ENCODE measurements at regions not wholly inside any gene's neighbourhood (a gene's known extent, or its start where the extent isn't known, plus 50 kb on each side); places are given as distances from the start of the nearest gene placed in this dataset.

- DNase-seq: no peak
- H3K36me3 ChIP-seq (ENCODE audit: low read depth): no peaks in the 10 kb centered on the region
- WGBS, 2 experiments (ENCODE audit: low coverage in 1 of 2, low lambda C conversion rate in 2 of 2, missing lambda C conversion rate in 2 of 2): 25 to 31% methylated on average over 5 of the region's 5 CpGs
- no peak overlapping the region for H2AFZ ChIP-seq
- H3K27ac ChIP-seq: no peak overlapping the region
- H3K4me2 ChIP-seq (ENCODE audit: unreplicated experiment): no peak overlapping the region
- H3F3A ChIP-seq (ENCODE audit: insufficient read depth): no peaks in the 10 kb centered on the region
- H3K4me1 ChIP-seq (ENCODE audit: insufficient read depth): no peaks in the 10 kb centered on the region
- H3K4me3 ChIP-seq: no peak overlapping the region
- H3K79me2 ChIP-seq (ENCODE audit: insufficient read depth): no peaks in the 10 kb centered on the region
- no peaks in the 10 kb centered on the region for H3K27me3 ChIP-seq (replicated peaks; ENCODE audit: insufficient read depth)
- H4K20me1 ChIP-seq (ENCODE audit: insufficient read depth): no peaks in the 10 kb centered on the region
- H3K9me3 ChIP-seq (ENCODE audit: low read depth): no peaks in the 10 kb centered on the region
- in situ Hi-C loops (cut with MboI): no loop called here
- no peaks in the 10 kb centered on the region for H3K9me2 ChIP-seq (ENCODE audit: insufficient read depth)
- no peak overlapping the region for H3K9ac ChIP-seq
- TF ChIP-seq EZH2phosphoT487 (IDR thresholded peaks at IDR 0.05; ENCODE audit: insufficient read depth, low read depth): no peak
- TF ChIP-seq EZH2 (IDR thresholded peaks at IDR 0.05; ENCODE audit: insufficient read depth, poor library complexity, severe bottlenecking): no peak
These were observed 600.2 kb downstream of the TRHDE start for GRCh38 chr12:72872238-72872887.

GRCh38 chr12:72872996-72873395 lies 600.8 kb downstream of the TRHDE start:
- Histone ChIP-seq H3K27me3 (replicated peaks; ENCODE audit: insufficient read depth) (no peaks in the 10 kb centered on the region), H4K20me1 (ENCODE audit: insufficient read depth) (no peaks in the 10 kb centered on the region), H3K9me3 (ENCODE audit: low read depth) (no peaks in the 10 kb centered on the region), H3K4me2 (ENCODE audit: unreplicated experiment) (no peak overlapping the region), H3F3A (ENCODE audit: insufficient read depth) (no peaks in the 10 kb centered on the region), H3K9me2 (ENCODE audit: insufficient read depth) (no peaks in the 10 kb centered on the region), H2AFZ (no peak overlapping the region), H3K36me3 (ENCODE audit: low read depth) (no peaks in the 10 kb centered on the region), H3K27ac (no peak overlapping the region), H3K4me3 (no peak overlapping the region), H3K9ac (no peak overlapping the region), H3K4me1 (ENCODE audit: insufficient read depth) (no peaks in the 10 kb centered on the region), H3K79me2 (ENCODE audit: insufficient read depth) (no peaks in the 10 kb centered on the region)
- TF ChIP-seq EZH2 (IDR thresholded peaks at IDR 0.05; ENCODE audit: insufficient read depth, poor library complexity, severe bottlenecking) (no peak), EZH2phosphoT487 (IDR thresholded peaks at IDR 0.05; ENCODE audit: insufficient read depth, low read depth) (no peak)
- in situ Hi-C loops (cut with MboI): no loop called here
- 49 to 50% methylated on average over 7 of the region's 7 CpGs for WGBS, 2 experiments (ENCODE audit: low coverage in 1 of 2, low lambda C conversion rate in 2 of 2, missing lambda C conversion rate in 2 of 2)
- no peak for DNase-seq

GRCh38 chr12:72876092-72876491 lies 603.9 kb downstream of the TRHDE start:
- no peak for DNase-seq
- Histone ChIP-seq H2AFZ (no peak overlapping the region), H3K9ac (no peak overlapping the region), H3K9me2 (ENCODE audit: insufficient read depth) (no peaks in the 10 kb centered on the region), H3K4me2 (ENCODE audit: unreplicated experiment) (no peak overlapping the region), H3K4me3 (no peak overlapping the region), H3K4me1 (ENCODE audit: insufficient read depth) (no peaks in the 10 kb centered on the region), H3K79me2 (ENCODE audit: insufficient read depth) (no peaks in the 10 kb centered on the region), H3K9me3 (ENCODE audit: low read depth) (no peaks in the 10 kb centered on the region), H3K36me3 (ENCODE audit: low read depth) (no peaks in the 10 kb centered on the region), H3F3A (ENCODE audit: insufficient read depth) (no peaks in the 10 kb centered on the region), H3K27me3 (replicated peaks; ENCODE audit: insufficient read depth) (no peaks in the 10 kb centered on the region), H4K20me1 (ENCODE audit: insufficient read depth) (no peaks in the 10 kb centered on the region), H3K27ac (no peak overlapping the region)
- no peak for TF ChIP-seq EZH2phosphoT487 (IDR thresholded peaks at IDR 0.05; ENCODE audit: insufficient read depth, low read depth)
- TF ChIP-seq EZH2 (IDR thresholded peaks at IDR 0.05; ENCODE audit: insufficient read depth, poor library complexity, severe bottlenecking): no peak
- in situ Hi-C loops (cut with MboI): no loop called here

- TF ChIP-seq EZH2 (IDR thresholded peaks at IDR 0.05; ENCODE audit: insufficient read depth, poor library complexity, severe bottlenecking) (no peak), EZH2phosphoT487 (IDR thresholded peaks at IDR 0.05; ENCODE audit: insufficient read depth, low read depth) (no peak)
- H3K27ac ChIP-seq: no peak overlapping the region
- no peak overlapping the region for H3K4me2 ChIP-seq (ENCODE audit: unreplicated experiment)
- H3K9me3 ChIP-seq (ENCODE audit: low read depth): no peaks in the 10 kb centered on the region
- no peaks in the 10 kb centered on the region for H3K9me2 ChIP-seq (ENCODE audit: insufficient read depth)
- no peak overlapping the region for H2AFZ ChIP-seq
- no peak overlapping the region for H3K9ac ChIP-seq
- no peak overlapping the region for H3K4me3 ChIP-seq
- 3 to 8% methylated on average over 1 of the region's 1 CpG for WGBS, 2 experiments (ENCODE audit: low coverage in 1 of 2, low lambda C conversion rate in 2 of 2, missing lambda C conversion rate in 2 of 2)
- no peaks in the 10 kb centered on the region for H3K27me3 ChIP-seq (replicated peaks; ENCODE audit: insufficient read depth)
- H3K4me1 ChIP-seq (ENCODE audit: insufficient read depth): no peaks in the 10 kb centered on the region
- no peaks in the 10 kb centered on the region for H4K20me1 ChIP-seq (ENCODE audit: insufficient read depth)
- no peaks in the 10 kb centered on the region for H3K36me3 ChIP-seq (ENCODE audit: low read depth)
- in situ Hi-C loops (cut with MboI): no loop called here
- no peak for DNase-seq
- H3F3A ChIP-seq (ENCODE audit: insufficient read depth): no peaks in the 10 kb centered on the region
- no peaks in the 10 kb centered on the region for H3K79me2 ChIP-seq (ENCODE audit: insufficient read depth)
These were observed 616.5 kb downstream of the TRHDE start for GRCh38 chr12:72888693-72889092.

GRCh38 chr12:72889791-72890190 lies 617.6 kb downstream of the TRHDE start:
- Histone ChIP-seq H3K9me3 (ENCODE audit: low read depth) (no peaks in the 10 kb centered on the region), H3K9ac (no peak overlapping the region), H3K27me3 (replicated peaks; ENCODE audit: insufficient read depth) (no peaks in the 10 kb centered on the region), H3F3A (ENCODE audit: insufficient read depth) (no peaks in the 10 kb centered on the region), H3K79me2 (ENCODE audit: insufficient read depth) (no peaks in the 10 kb centered on the region), H3K27ac (no peak overlapping the region), H3K4me1 (ENCODE audit: insufficient read depth) (no peaks in the 10 kb centered on the region), H4K20me1 (ENCODE audit: insufficient read depth) (no peaks in the 10 kb centered on the region), H3K9me2 (ENCODE audit: insufficient read depth) (no peaks in the 10 kb centered on the region), H3K4me2 (ENCODE audit: unreplicated experiment) (no peak overlapping the region), H3K4me3 (no peak overlapping the region), H2AFZ (no peak overlapping the region), H3K36me3 (ENCODE audit: low read depth) (no peaks in the 10 kb centered on the region)
- in situ Hi-C loops (cut with MboI): no loop called here
- TF ChIP-seq EZH2 (IDR thresholded peaks at IDR 0.05; ENCODE audit: insufficient read depth, poor library complexity, severe bottlenecking): no peak
- DNase-seq: no peak
- 0 to 5% methylated on average over 1 of the region's 1 CpG for WGBS, 2 experiments (ENCODE audit: low coverage in 1 of 2, low lambda C conversion rate in 2 of 2, missing lambda C conversion rate in 2 of 2)

All from GM23248 (cell line).